IMR-90 (cell line): ENCODE measurements at regions not wholly inside any gene's neighbourhood (a gene's known extent, or its start where the extent isn't known, plus 50 kb on each side); places are given as distances from the start of the nearest gene placed in this dataset.

Source experiments
- ATAC-seq: fragments of 200-7000 bp; cut with Tn5 transposase; 2 replicates; pipeline ENCODE4 v1.9.1; 2020; ENCODE audit warnings: low read depth, mild to moderate bottlenecking, moderate library complexity
- BruUV-seq: library from RNA; stranded (reverse); fragments of 400-500 nt; replicated peaks from 2 replicates; lab custom pipeline; 2021; lab: Mats Ljungman, UMichigan
- CTCF ChIA-PET: fragments of 300-600 bp; formaldehyde crosslinking; extraction: SDS; loops from one replicate; lab custom pipeline; 2021; ENCODE audit warnings: antibody characterized with exemption; lab: Yijun Ruan, JAX
- POLR2A ChIA-PET: fragments of 300-600 bp; sonication (Branson Sonifier 250); formaldehyde crosslinking; loops from one replicate; lab custom pipeline; 2022; ENCODE audit warnings: antibody characterized with exemption; ENCODE audit not compliant: unreplicated experiment; lab: Charles Lee
- DNase-seq: peaks from one replicate; pipeline ENCODE4 v3.0.0; 2013
- H2AFZ ChIP-seq: replicated peaks from 2 replicates; pipeline ENCODE3; 2013; ENCODE audit warnings: low read length, mild to moderate bottlenecking; ENCODE audit not compliant: poor library complexity
- H2AK5ac ChIP-seq: 2 replicates; pipeline ENCODE4 v1.6.1; 2013; ENCODE audit warnings: low read depth, low read length, inconsistent platforms
- H2AK9ac ChIP-seq: replicated peaks from 2 replicates; pipeline ENCODE3; 2013; ENCODE audit warnings: mild to moderate bottlenecking, low read depth, low read length, moderate library complexity; ENCODE audit not compliant: poor library complexity
- H2BK120ac ChIP-seq: 2 replicates; pipeline ENCODE4 v1.6.1; 2013; ENCODE audit warnings: low read depth, low read length, inconsistent platforms
- H2BK15ac ChIP-seq: 3 replicates; pipeline ENCODE4 v1.6.1; 2013; ENCODE audit warnings: low read depth, low read length, inconsistent platforms
- H2BK20ac ChIP-seq: 2 replicates; pipeline ENCODE4 v1.6.1; 2013; ENCODE audit warnings: low read depth, mild to moderate bottlenecking, inconsistent platforms, low read length, moderate library complexity
- H2BK5ac ChIP-seq: 2 replicates; pipeline ENCODE4 v1.6.1; 2013; ENCODE audit warnings: mild to moderate bottlenecking, low read depth, low read length, inconsistent platforms; ENCODE audit not compliant: poor library complexity, severe bottlenecking
- H3K14ac ChIP-seq: replicated peaks from 2 replicates; pipeline ENCODE4 v1.6.1; 2013; ENCODE audit warnings: low read depth, low read length, inconsistent platforms
- H3K18ac ChIP-seq: 2 replicates; pipeline ENCODE4 v1.6.1; 2013; ENCODE audit warnings: low read depth, low read length, control low read depth
- H3K23ac ChIP-seq: 2 replicates; pipeline ENCODE4 v1.6.1; 2013; ENCODE audit warnings: low read depth, low read length, inconsistent platforms
- H3K27ac ChIP-seq: 2 replicates; pipeline ENCODE4 v1.5.1; 2013; ENCODE audit warnings: mild to moderate bottlenecking, control low read depth, low read length; ENCODE audit not compliant: insufficient read depth
- H3K27me3 ChIP-seq: 2 replicates; pipeline ENCODE4 v1.6.1; 2013; ENCODE audit warnings: low read length; ENCODE audit not compliant: control insufficient read depth, insufficient read depth
- H3K36me3 ChIP-seq: 2 replicates; pipeline ENCODE4 v1.6.1; 2013; ENCODE audit warnings: low read length, mixed read lengths; ENCODE audit not compliant: control insufficient read depth, insufficient read depth
- H3K4ac ChIP-seq: 2 replicates; pipeline ENCODE4 v1.6.1; 2013; ENCODE audit warnings: low read depth, low read length, inconsistent platforms
- H3K4me1 ChIP-seq: 2 replicates; pipeline ENCODE4 v1.6.1; 2013; ENCODE audit warnings: low read length, mixed read lengths; ENCODE audit not compliant: control insufficient read depth, insufficient read depth
- H3K4me2 ChIP-seq: 2 replicates; pipeline ENCODE4 v1.6.1; 2013; ENCODE audit warnings: low read depth, mild to moderate bottlenecking, control low read depth, low read length, moderate library complexity
- H3K4me3 ChIP-seq: 2 replicates; pipeline ENCODE4 v1.5.1; 2013; ENCODE audit warnings: low read depth, mild to moderate bottlenecking, control low read depth, low read length, moderate library complexity; ENCODE audit not compliant: insufficient read depth
- H3K56ac ChIP-seq: 2 replicates; pipeline ENCODE4 v1.6.1; 2013; ENCODE audit warnings: low read length, inconsistent platforms; ENCODE audit not compliant: insufficient read depth; ENCODE audit errors: extremely low read depth
- H3K79me1 ChIP-seq, 2 experiments: 2 replicates each; pipeline ENCODE4 v1.6.1; 2013; ENCODE audit warnings: low read length in 2 of 2, inconsistent platforms in 1 of 2, low read depth in 1 of 2
- H3K9ac ChIP-seq: 2 replicates; pipeline ENCODE4 v1.6.1; 2013; ENCODE audit warnings: low read depth, low read length, control low read depth
- H3K9me1 ChIP-seq: 2 replicates; pipeline ENCODE4 v1.6.1; 2013; ENCODE audit warnings: low read length, inconsistent platforms; ENCODE audit not compliant: insufficient read depth
- H3K9me3 ChIP-seq: 2 replicates; pipeline ENCODE4 v1.6.1; 2013; ENCODE audit warnings: low read length; ENCODE audit not compliant: control insufficient read depth, insufficient read depth
- H4K20me1 ChIP-seq: 2 replicates; pipeline ENCODE4 v1.6.1; 2013; ENCODE audit warnings: low read length, inconsistent platforms; ENCODE audit not compliant: insufficient read depth
- H4K5ac ChIP-seq: 2 replicates; pipeline ENCODE4 v1.6.1; 2013; ENCODE audit warnings: mild to moderate bottlenecking, low read depth, low read length, control low read depth
- H4K8ac ChIP-seq, 2 experiments: 2 replicates each; pipeline ENCODE4 v1.6.1; 2013; ENCODE audit warnings: low read depth in 2 of 2, low read length in 2 of 2, control low read depth in 1 of 2, inconsistent platforms in 1 of 2
- H4K91ac ChIP-seq: 2 replicates; pipeline ENCODE4 v1.6.1; 2013; ENCODE audit warnings: low read depth, low read length, inconsistent platforms; ENCODE audit not compliant: insufficient read depth
- MAFK ChIP-seq: IDR thresholded peaks from 2 replicates; pipeline ENCODE4 v1.6.1; 2012; ENCODE audit warnings: low read depth, low read length, improper control_type of control experiment
- RFX5 ChIP-seq: IDR thresholded peaks from 2 replicates; pipeline ENCODE4 v1.8.0; 2012; ENCODE audit warnings: low read depth, mild to moderate bottlenecking, low read length, moderate library complexity
- WGBS, 2 experiments: methylation state at CpG; one replicate each; pipeline versions ENCODE4 v1.1.5 to v1.1.7; 2013; ENCODE audit warnings: missing lambda C conversion rate in 2 of 2; ENCODE audit not compliant: insufficient read length in 1 of 2; ENCODE audit errors: extremely low coverage in 2 of 2; 5-methylcytosine and 5-hydroxymethylcytosine counted together
- dilution Hi-C: fragments of 300-500 bp; cut with HindIII; formaldehyde crosslinking; loops from one replicate; pipeline ENCODE4 v1.14.3; 2018; ENCODE audit warnings: low sequenced_read_pairs; ENCODE audit not compliant: unreplicated experiment
- in situ Hi-C: fragments of 300-500 bp; cut with MboI; formaldehyde crosslinking; loops from 3 replicates; pipeline ENCODE4 v1.14.3; 2019; ENCODE audit warnings: low sequenced_read_pairs, inconsistent platforms, mixed read lengths
- intact Hi-C: fragments of 100-400 bp; cut with micrococcal nuclease; formaldehyde crosslinking; loops from 2 replicates; pipeline ENCODE4 v1.10.0; 2022

GRCh38 chr18:2103299-2103698, 468.0 kb downstream of the METTL4 start:
- WGBS, 2 experiments: no CpG with 5 or more reads among the region's 2 CpGs
- intact Hi-C loops: no loop called here
- TF ChIP-seq RFX5 (no peak), MAFK (0 out of 2 replicates have a peak, but pooled peaks have one; percentile 2)
- Histone ChIP-seq H4K8ac (no peak overlapping the region), H3K27me3 (no peaks in the 10 kb centered on the region), H3K4me1 (no peaks in the 10 kb centered on the region), H2BK20ac (no peak overlapping the region), H3K79me1 (no peaks in the 10 kb centered on the region), H2BK120ac (no peak overlapping the region), H2BK5ac (no peak overlapping the region), H2AK9ac (no peak overlapping the region), H3K36me3 (no peaks in the 10 kb centered on the region), H3K56ac (no peak overlapping the region), H3K9ac (no peak overlapping the region), H3K14ac (no peak overlapping the region), H3K4ac (no peak overlapping the region), H3K4me3 (no peak overlapping the region), H2BK15ac (no peak overlapping the region), H3K4me2 (no peak overlapping the region), H4K20me1 (no peaks in the 10 kb centered on the region), H3K18ac (no peak overlapping the region), H3K9me1 (no peaks in the 10 kb centered on the region), H3K27ac (no peak overlapping the region), H4K5ac (no peak overlapping the region), H3K9me3 (no peaks in the 10 kb centered on the region), H3K23ac (no peak overlapping the region), H2AFZ (no peak overlapping the region), H4K91ac (no peak overlapping the region), H2AK5ac (no peak overlapping the region)
- ATAC-seq: no peak
- ChIA-PET CTCF (interaction anchor here (1.7 kb wide), 1 partner anchor 18 kb away, joined by 5 read pairs; no protein-coding TSS in a partner anchor), POLR2A (no interaction called here)
- in situ Hi-C loops: loop anchor here (10.0 kb wide), 1 partner anchor 432 kb away; no protein-coding TSS in a partner anchor
- BruUV-seq: no TSS peak
- DNase-seq: no peak
- dilution Hi-C loops: no loop called here
